Activated CD4-positive, alpha-beta T cell treated with anti-CD3 and anti-CD28 coated beads, Interleukin-2, Interleukin-6, amounts not matched to agents 100 ng/mL and 50 ng/mL, durations not matched to agents 16 hours and 8 hours (primary cell): ENCODE measurements at regions not wholly inside any gene's neighbourhood (a gene's known extent, or its start where the extent isn't known, plus 50 kb on each side); places are given as distances from the start of the nearest gene placed in this dataset.

Experiments used
- DNase-seq: peaks from one replicate; pipeline ENCODE4 v3.0.0-alpha.2; 2020

DNA sequence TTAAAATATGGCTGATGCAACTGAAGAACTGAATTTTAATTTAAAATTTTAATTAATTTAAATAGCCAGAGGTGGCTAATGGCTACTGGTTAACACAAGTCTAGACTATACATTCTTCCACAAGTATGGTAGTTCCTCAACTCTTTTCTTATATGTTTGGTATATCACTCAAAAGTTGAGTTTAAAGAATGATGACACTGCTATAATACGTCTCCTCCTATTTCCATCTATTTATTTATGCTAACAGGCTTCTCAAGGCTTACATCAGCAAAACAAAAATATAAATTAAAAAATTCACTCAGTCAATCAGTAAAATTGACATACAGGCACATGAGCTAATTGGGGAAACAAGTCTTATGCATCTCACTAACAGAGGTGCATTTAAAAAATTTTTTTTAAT, 227.9 kb upstream of the PMFBP1 start:
- DNase-seq, result no peak

DNA sequence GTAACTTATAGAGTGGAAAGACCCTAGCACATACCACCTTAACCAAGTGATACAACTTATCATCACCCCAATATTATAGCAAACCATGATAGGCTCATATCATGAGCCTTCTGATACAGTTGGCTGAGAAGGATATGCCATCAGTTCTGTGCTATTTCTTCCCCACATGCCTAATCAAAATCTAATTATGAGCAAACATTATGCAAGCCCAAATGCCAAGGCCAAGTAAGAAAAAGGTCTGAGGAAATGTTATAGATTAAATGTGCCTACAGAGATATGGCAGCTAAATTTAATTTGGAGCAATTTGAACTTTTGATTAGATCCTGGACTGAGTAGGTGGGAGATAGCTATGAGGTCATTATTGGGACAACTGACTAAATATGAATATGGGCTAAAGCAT, 225.9 kb upstream of the PMFBP1 start:
- DNase-seq, result no peak

DNA sequence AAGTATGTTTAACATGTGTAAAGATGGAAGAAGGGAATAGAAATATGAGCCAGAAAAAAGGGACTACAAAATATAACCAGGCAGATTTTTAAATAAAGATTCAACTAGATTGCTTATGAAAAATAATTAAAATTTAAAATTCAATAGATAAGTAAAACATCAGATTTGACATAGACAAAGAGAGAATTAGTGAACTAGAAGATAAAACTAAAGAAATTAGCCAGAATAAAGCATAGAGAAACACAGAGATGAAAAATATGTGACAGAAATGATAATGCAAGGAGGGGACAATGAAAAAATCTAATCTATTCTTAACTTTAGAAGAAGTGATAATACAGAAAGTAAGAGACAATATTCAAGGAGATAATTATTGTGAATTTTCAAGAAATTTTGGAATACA, 222.6 kb upstream of the PMFBP1 start:
- no peak for DNase-seq

- no peak for DNase-seq
These were observed 217.8 kb upstream of the PMFBP1 start for GRCh38 chr16:72389791-72390190.

- DNase-seq, result no peak
These were observed 216.1 kb upstream of the PMFBP1 start for GRCh38 chr16:72388007-72388406.

DNA sequence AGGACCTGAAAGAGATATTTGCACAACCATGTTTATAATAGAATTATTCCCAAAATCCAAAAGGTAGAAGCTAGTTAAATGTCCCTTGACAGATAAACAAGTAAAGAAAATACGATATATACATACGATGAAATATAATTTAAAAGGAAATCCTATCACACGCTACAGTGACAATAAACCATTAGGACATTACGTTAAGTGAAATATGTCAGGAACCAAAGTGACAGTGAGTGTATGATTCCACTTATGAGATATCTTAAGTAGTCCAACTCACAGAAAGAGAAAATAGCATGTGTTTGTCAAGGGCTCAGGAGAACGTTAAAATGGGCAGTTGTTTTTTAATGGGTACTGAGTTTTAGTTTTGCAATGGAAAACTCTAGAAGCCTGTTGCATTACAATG, 212.7 kb upstream of the PMFBP1 start:
- no peak for DNase-seq

DNA sequence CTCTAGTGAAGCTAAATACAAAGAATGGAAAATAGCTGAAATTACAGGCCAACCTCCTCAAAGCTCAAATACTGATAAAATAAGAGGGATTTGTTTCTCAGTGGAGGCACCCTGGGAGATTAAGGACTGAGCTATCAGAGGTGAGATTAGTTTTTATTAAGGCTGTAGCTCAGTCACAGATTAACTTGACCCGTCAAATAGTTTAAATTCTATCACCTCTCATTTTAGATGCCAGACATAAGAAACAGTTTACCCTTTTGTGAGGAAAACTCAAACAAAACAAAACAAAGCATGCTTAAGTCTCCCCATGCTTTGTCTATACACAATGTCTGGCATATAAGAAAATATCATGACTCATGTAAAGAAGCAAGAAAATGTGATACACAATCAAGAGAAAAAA, 208.3 kb upstream of the PMFBP1 start:
- no peak for DNase-seq

DNA sequence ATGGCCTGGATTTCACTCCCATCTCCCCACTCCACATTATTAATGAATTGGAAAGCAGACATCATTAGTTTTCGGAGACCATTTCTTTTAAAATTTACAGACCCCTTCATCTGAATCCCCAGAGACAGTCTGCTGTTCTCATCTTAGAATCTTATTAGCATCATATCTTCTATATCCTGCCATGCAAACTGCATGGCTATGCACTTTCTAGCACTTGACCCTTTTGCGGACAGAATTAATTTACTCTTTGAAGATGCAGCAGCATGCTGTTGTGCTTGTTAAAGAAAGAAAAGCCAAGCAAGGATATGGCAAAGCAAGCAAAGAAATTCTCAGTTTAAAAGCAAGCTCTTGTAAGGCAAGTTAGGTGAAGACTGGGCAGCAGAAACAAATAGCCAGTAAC, 201.2 kb upstream of the PMFBP1 start:
- no peak for DNase-seq

GRCh38 chr16:72372087-72373045, 200.4 kb upstream of the PMFBP1 start:
- no peak for DNase-seq

DNA sequence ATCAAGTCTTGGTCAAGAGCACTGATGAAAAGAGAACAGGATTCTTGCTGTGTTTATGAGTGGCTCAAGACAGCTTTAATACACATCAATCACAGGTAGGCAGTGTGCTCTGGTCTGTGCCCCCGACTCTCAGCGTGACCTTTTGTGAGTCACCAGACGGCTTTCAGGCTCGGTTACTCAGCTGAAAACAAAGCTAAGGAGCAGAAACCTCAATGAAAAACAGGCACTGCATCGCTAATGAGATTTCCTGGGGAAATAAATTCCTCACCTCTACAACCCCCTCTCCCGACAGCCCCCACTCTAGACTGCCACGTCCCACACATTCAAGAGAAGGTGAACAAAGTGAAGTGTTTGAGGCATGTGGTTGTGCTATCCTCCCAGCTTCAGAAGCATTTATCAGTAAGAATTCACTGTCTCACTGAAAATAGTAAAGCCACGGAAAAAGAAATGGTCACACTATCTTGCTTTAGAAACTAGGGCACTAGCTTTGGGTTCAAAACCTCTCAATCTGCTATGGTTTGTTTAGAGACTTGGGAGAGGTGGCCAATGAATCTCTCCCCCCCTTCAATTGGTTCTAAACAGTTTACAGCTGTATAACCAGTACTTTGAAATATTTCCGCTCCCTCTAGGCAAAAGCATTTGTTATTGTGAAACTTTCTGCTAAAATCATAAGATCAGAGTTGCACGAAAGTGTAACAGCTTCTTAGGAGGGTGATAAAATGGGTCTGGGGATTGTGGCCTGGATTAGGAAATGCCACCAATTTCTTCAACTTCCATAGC, 199.5 kb upstream of the PMFBP1 start:
- DNase-seq, result no peak

GRCh38 chr16:72369274-72369673, 197.3 kb upstream of the PMFBP1 start:
- no peak for DNase-seq

DNA sequence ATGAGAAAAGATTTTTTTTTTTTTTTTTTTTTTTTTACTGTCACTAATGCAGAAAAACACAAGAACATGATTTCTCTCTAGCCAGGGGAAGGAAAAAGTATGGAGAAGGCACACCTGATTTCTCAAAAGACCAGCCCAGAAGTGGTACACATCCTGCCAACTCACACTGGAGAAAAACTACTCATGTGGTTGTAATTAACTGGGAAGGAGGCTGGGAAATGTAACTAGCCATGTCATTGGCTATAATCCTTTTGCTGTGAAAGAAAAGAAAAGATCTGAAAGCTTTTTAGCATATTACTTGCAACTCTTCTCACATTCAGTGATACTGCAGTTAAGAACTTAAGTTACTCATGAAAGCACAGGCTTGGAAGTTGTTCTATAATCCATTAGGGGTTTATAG, 195.9 kb upstream of the PMFBP1 start:
- no peak for DNase-seq

DNA sequence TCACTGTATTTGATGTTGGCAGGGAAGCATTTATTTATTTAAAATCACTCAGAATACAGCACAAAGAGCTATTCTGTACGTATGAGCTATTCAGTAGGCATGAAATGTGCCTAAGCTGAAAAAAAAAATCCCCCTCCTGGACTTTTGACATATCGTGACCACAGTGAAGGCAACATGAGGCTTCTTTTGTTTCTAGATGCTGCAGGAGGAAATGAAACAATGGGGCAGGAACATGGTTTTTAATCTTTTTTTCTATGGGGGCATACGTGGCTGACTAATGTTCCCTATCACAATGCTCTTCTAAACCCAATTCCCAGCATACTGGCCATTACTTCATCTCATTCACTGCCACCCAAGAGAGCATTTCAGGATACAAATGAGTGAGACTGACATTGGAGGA, 191.0 kb upstream of the PMFBP1 start:
- no peak for DNase-seq

DNA sequence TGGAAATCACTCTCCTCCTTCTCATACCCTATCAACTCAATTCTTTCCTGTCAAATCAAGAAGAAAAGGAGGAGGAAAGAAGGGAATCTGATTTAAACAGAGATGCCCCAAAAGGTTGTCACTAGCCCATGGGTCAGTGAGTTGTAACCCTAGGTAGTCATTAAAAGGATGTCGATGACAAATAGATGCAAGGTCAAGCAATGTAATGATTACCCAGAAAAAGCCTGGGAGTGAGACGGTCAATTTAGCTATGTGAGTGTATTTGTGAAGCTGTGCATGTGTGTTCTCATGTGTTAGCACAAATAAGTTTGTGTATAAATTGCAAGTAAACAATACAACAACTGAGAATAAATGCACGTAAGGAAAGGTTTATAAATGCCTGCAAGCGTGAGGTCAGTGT, 190.5 kb upstream of the PMFBP1 start:
- DNase-seq, result no peak

DNA sequence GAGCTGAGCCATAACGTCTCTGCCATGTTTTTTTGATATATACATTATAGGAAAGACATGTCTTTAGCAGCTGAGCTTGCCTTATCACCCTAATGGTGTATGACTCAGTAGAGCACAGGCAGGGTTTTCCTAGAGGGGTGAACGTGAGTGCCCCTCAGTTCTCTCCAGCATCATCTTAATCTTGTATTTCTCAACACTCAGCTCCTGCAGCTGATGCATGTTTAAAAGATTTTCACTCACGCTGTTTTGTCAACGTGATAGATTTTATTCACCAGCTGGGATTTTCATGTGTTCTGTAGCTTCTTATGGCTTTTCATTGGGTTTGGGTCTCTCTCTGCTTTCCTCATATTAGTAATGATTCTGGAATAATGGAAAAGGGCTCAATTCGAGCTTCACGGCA, 186.0 kb upstream of the PMFBP1 start:
- no peak for DNase-seq

DNA sequence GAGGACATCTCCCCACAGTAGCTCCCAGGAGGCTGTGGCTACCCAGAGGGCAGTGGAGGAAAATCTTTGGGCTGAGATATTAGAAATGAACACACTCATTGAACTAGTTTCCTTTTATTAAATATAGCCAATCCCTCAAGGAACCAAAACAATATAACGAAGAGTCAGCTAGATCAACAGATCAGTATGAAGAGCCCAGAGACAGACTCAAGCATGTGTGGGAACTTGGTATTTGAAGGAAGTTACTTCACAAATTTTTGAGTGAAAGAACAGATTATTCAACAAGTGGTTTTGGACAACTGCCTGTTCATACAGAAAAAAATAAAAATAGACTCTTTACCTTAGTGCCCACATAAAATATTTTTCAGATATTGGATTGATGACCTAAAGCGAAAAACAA, 183.6 kb upstream of the PMFBP1 start:
- no peak for DNase-seq

DNA sequence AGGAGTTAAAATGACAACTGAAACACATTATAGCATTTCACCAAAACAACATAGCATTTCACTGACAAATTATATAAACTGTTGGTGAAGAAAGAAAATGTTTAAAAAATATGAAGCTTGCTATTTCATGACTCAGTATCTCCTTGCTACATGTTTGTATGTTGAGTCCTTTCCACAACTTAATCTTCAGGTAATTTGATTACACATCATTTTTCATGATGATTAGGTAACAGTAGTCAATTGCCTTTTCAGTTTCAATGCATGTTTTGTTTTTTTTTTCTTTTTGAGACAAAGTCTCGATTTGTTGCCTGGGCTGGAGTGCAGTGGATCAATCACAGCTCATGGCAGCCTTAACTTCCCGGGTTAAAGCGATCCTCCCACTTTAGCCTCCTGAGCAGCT, 177.8 kb upstream of the PMFBP1 start:
- DNase-seq, result no peak

DNA sequence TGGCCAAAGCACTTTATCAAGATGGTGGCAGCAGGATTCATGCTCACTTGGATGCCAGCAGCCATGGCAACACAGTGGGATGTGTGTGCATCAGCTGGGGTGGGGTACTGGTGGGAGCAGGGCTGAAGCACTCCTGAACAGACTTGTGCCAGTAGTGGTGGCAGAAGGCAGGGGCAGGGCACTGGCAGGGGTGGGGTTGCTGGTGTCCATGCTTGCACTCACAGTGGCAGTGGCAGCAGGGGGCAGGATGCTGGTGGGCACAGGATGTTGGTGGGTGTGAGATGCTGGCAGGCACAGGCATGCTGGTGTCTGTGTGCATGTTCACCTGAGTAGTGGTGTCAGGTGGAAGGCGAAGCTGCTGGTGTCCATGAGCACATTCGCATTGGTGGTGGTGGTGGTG, 161.0 kb upstream of the PMFBP1 start:
- DNase-seq, result no peak

DNA sequence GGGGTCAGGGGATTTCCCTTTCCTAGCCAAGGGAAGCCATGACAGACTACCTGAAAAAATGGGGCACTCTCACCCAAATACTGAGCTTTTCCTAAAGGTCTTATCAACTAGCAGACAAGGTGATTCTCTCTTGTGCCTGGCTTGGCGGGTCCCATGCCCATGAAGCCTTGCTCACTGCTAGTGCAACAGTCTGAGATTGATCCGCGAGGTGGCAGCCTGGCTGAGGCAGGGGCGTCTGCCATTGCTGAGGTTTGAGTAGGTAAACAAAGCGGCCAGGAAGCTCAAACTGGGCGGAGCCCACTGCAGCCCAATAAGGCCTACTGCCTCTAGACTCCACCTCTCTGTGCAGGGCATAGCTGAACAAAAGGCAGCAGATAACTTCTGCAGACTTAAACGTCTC, 152.6 kb upstream of the PMFBP1 start:
- no peak for DNase-seq

GRCh38 chr16:72317446-72317845, 145.5 kb upstream of the PMFBP1 start:
- DNase-seq, result no peak

DNA sequence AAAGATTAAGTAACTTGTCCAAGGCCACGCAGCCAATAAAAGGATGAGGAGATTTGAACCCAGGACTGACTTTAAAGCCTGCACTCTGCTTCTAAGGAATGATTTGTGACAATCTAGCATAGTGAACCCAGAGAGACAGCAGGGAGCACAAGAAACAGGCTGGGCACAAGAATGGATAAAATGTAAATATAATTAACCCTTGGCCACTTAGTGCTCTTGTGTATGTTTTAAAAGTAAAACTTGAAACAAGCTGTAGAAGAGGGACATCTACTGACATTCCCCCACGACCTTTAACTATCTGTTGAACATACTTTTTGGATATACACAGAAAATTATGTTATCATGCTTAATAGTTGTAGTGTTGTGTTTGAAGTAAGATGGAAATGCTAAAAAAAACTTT, 141.9 kb upstream of the PMFBP1 start:
- no peak for DNase-seq

GRCh38 chr16:72312828-72313227, 140.9 kb upstream of the PMFBP1 start:
- no peak for DNase-seq

DNA sequence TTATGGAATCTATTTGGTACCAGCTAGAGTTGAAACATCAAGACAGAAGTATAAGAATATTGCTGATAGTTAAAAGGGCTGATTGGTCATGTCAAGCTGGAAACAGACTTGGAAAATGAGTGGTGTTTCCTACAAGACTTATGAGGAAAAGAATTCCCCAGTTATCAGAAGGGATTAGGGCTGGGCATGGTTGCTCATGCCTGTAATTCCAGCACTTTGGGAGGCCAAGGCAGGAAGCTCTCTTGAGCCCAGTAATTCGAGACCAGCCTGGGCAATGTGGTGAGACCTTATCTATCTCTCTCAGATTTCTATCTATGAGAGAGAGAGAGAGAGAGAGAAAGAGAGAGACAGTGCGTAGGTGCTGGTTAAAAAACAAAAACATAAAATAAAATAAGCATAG, 139.5 kb upstream of the PMFBP1 start:
- DNase-seq, result no peak

DNA sequence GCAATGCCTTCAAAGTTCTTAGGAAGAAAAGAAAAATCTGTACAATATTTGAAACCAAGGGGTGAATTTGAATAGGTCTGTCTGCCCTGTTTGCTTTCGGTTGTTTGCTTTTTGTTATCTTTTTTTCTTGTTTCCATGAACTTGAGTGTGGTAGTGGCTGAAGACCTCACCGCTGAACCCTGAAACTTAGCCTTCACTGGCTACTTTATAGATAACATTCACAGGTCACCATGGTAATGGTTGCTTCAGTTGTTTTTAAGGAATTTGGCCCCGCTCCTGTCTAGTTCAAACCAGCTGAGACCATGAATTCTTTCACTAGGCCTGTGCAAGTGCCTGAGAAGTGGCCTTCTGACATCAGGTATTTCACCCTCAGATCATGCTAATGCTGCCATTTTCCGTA, 137.0 kb upstream of the PMFBP1 start:
- no peak for DNase-seq
